GM12878 (cell line): ENCODE measurements at regions not wholly inside any gene's neighbourhood (a gene's known extent, or its start where the extent isn't known, plus 50 kb on each side); places are given as distances from the start of the nearest gene placed in this dataset.

Source experiments
- ATAC-seq: fragments of 200-7000 bp; cut with Tn5 transposase; 3 replicates; pipeline ENCODE4 v1.9.1; 2020; ENCODE audit warnings: mild to moderate bottlenecking, moderate library complexity
- BruUV-seq: library from RNA; stranded (reverse); fragments of 400-500 nt; replicated peaks from 2 replicates; lab custom pipeline; 2021; lab: Mats Ljungman, UMichigan
- CTCF ChIA-PET: fragments of 300-600 bp; sonication (Branson Sonifier 250); formaldehyde crosslinking; extraction: SDS; loops from one replicate; lab custom pipeline; 2021; ENCODE audit warnings: inconsistent platforms; lab: Yijun Ruan, JAX
- POLR2A ChIA-PET: fragments of 350-600 bp; formaldehyde crosslinking; extraction: SDS; loops from one replicate; lab custom pipeline; 2021; ENCODE audit warnings: inconsistent platforms; lab: Charles Lee
- RAD21 ChIA-PET: fragments of 300-600 bp; sonication (Branson Sonifier 250); formaldehyde crosslinking; loops from one replicate; lab custom pipeline; 2023; ENCODE audit warnings: antibody characterized with exemption; ENCODE audit not compliant: unreplicated experiment; lab: Charles Lee
- SMC1A ChIA-PET: fragments of 300-600 bp; sonication (Branson Sonifier 250); formaldehyde crosslinking; loops from one replicate; lab custom pipeline; 2023; ENCODE audit not compliant: unreplicated experiment, uncharacterized antibody; lab: Charles Lee
- DNase-seq: peaks from one replicate; pipeline ENCODE4 v3.0.0-alpha.2; 2011; ENCODE audit warnings: low read depth, low spot score
- FAIRE-seq: peaks from 3 replicates; lab custom pipeline; 2011; peaks lifted over from hg19 to GRCh38; lab: Jason Lieb, UNC
- H2AFZ ChIP-seq: 2 replicates; pipeline ENCODE4 v1.6.0; 2011; ENCODE audit warnings: low read depth, low read length, control low read depth; ENCODE audit not compliant: control insufficient read depth
- H3K27ac ChIP-seq: 2 replicates; pipeline ENCODE4 v1.5.1; 2011; ENCODE audit warnings: control low read depth; ENCODE audit not compliant: control insufficient read depth, insufficient read depth
- H3K27me3 ChIP-seq, 2 experiments: replicated peaks in 1 of 2; 2 replicates each; pipeline versions ENCODE4 v1.6.0 to v1.6.1; 2011; ENCODE audit warnings: low read length in 1 of 2; ENCODE audit not compliant: control insufficient read depth in 2 of 2, insufficient read depth in 2 of 2
- H3K36me3 ChIP-seq, 2 experiments: 2 replicates each; pipeline ENCODE4 v1.5.1; 2011; ENCODE audit warnings: low read length in 1 of 2; ENCODE audit not compliant: control insufficient read depth in 2 of 2, insufficient read depth in 2 of 2
- H3K4me1 ChIP-seq: 2 replicates; pipeline ENCODE4 v1.6.1; 2011; ENCODE audit warnings: mild to moderate bottlenecking, low read length, moderate library complexity, mixed read lengths; ENCODE audit not compliant: control insufficient read depth, insufficient read depth
- H3K4me2 ChIP-seq: 2 replicates; pipeline ENCODE4 v1.6.0; 2011; ENCODE audit warnings: control low read depth; ENCODE audit not compliant: control insufficient read depth, insufficient read depth
- H3K4me3 ChIP-seq: fragments of 200-600 bp; sonication (generic); 2 replicates; pipeline ENCODE4 v1.5.1; 2016
- H3K79me2 ChIP-seq: 2 replicates; pipeline ENCODE4 v1.6.0; 2011; ENCODE audit warnings: low read length; ENCODE audit not compliant: control insufficient read depth, insufficient read depth
- H3K9ac ChIP-seq: 2 replicates; pipeline ENCODE4 v1.8.0; 2011; ENCODE audit warnings: low read length, control low read depth, mixed read lengths; ENCODE audit not compliant: control insufficient read depth, insufficient read depth
- H3K9me3 ChIP-seq: replicated peaks from 3 replicates; pipeline ENCODE4 v1.5.1; 2011; ENCODE audit warnings: mild to moderate bottlenecking, low read length; ENCODE audit not compliant: control insufficient read depth, insufficient read depth
- H4K20me1 ChIP-seq: 2 replicates; pipeline ENCODE4 v1.6.0; 2011; ENCODE audit not compliant: control insufficient read depth, insufficient read depth
- CBFB ChIP-seq: IDR thresholded peaks from 2 replicates; pipeline ENCODE4 v1.6.1; 2016; ENCODE audit warnings: antibody characterized with exemption, low read depth
- IRF4 ChIP-seq: IDR thresholded peaks from 2 replicates; pipeline ENCODE4 v1.6.1; 2011; ENCODE audit warnings: low read depth, low read length
- MEF2B ChIP-seq: fragments of 450-650 bp; IDR thresholded peaks from 2 replicates; pipeline ENCODE4 v1.6.1; 2018; ENCODE audit warnings: mild to moderate bottlenecking, moderate library complexity; ENCODE audit not compliant: partially characterized antibody, poor library complexity, severe bottlenecking
- NR2C1 ChIP-seq: fragments of 450-650 bp; IDR thresholded peaks from 2 replicates; pipeline ENCODE4 v1.6.1; 2017; ENCODE audit warnings: antibody characterized with exemption, mild to moderate bottlenecking, moderate library complexity
- RB1 ChIP-seq: fragments of 450-650 bp; formaldehyde crosslinking; IDR thresholded peaks from 2 replicates; pipeline ENCODE4 v1.6.1; 2017; ENCODE audit warnings: mild to moderate bottlenecking, borderline replicate concordance
- RBBP5 ChIP-seq: fragments of 200-600 bp; sonication (generic); conservative IDR thresholded peaks from 2 replicates; pipeline ENCODE4 v1.6.1; 2016
- RCOR1 ChIP-seq: conservative IDR thresholded peaks from 2 replicates; pipeline ENCODE4 v1.6.1; 2012; ENCODE audit warnings: low read depth, low read length, improper control_type of control experiment
- REST ChIP-seq: IDR thresholded peaks from 2 replicates; pipeline ENCODE4 v1.6.1; 2012; ENCODE audit warnings: mild to moderate bottlenecking, low read depth, low read length
- SMAD5 ChIP-seq: IDR thresholded peaks from 2 replicates; pipeline ENCODE4 v1.6.1; 2016; ENCODE audit warnings: antibody characterized with exemption, low read depth
- SP1 ChIP-seq: IDR thresholded peaks from one replicate; pipeline ENCODE4 v1.6.1; 2011; ENCODE audit warnings: low read depth, low read length
- SREBF1 ChIP-seq: IDR thresholded peaks from 2 replicates; pipeline ENCODE4 v1.6.1; 2012; ENCODE audit warnings: mild to moderate bottlenecking, low read length
- WGBS: methylation state at CpG from one replicate; pipeline ENCODE4 v1.1.6; 2016; ENCODE audit warnings: low lambda C conversion rate; ENCODE audit not compliant: insufficient replicate concordance, insufficient coverage; ENCODE audit errors: missing lambda C conversion rate; 5-methylcytosine and 5-hydroxymethylcytosine counted together
- in situ Hi-C: fragments of 300-500 bp; cut with MboI; formaldehyde crosslinking; loops from 9 replicates; pipeline ENCODE4 v1.14.3; 2018; ENCODE audit warnings: mixed read lengths
- intact Hi-C: fragments of 100-400 bp; cut with micrococcal nuclease; formaldehyde crosslinking; loops from one replicate; pipeline ENCODE4 v1.14.2; 2022; ENCODE audit not compliant: unreplicated experiment
- TF ChIP-seq, protein P1 (sequence below): IDR thresholded peaks from 2 replicates; pipeline ENCODE4 v1.6.1; 2011; ENCODE audit warnings: borderline replicate concordance, low read depth, mild to moderate bottlenecking, moderate library complexity, mixed read lengths, low read length; ENCODE audit not compliant: insufficient read depth; ENCODE audit errors: extremely low read length
- TF ChIP-seq, protein P2 (sequence below): IDR thresholded peaks from 2 replicates; pipeline ENCODE4 v1.6.1; 2011; ENCODE audit warnings: low read depth, low read length, improper control_type of control experiment, borderline replicate concordance

- no peak for TF ChIP-seq MEF2B
- TF ChIP-seq RB1, result no peak
These were observed 98.6 kb downstream of the SIPA1L2 start (continued) for GRCh38 chr1:232531291-232531690.

DNA sequence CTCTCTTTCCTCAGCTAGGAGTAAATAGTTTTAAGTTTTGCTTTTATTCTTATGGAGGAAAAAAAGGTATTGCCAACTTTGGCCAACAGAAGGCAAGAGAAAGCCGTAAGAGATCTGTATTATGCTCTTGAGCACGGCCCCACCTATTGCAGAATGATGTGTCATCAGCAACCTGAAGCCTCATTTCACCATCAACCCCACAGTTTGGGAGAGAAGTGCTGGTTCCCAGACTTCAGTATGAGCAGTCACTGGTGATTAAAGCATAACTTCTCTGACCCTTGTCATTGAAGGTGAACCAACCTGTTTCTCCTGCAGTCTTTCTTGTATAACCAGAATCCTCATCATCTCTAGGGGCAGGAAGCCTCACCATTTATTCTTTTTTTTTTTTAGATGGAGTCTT lies 100.2 kb downstream of the SIPA1L2 start:
- POLR2A ChIA-PET, result no interaction called here
- RAD21 ChIA-PET, result no interaction called here
- CTCF ChIA-PET, result no interaction called here

More for the DNA sequence above, 100.2 kb downstream of the SIPA1L2 start:
- TF ChIP-seq NR2C1 (no peak), IRF4 (no peak), SP1 (no peak), RCOR1 (no peak), RBBP5 (no peak), REST (no peak), SREBF1 (no peak), SMAD5 (no peak), CBFB (no peak)
- TF ChIP-seq, protein P1, sequence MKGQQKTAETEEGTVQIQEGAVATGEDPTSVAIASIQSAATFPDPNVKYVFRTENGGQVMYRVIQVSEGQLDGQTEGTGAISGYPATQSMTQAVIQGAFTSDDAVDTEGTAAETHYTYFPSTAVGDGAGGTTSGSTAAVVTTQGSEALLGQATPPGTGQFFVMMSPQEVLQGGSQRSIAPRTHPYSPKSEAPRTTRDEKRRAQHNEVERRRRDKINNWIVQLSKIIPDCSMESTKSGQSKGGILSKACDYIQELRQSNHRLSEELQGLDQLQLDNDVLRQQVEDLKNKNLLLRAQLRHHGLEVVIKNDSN, result no peak
- TF ChIP-seq, protein P2, sequence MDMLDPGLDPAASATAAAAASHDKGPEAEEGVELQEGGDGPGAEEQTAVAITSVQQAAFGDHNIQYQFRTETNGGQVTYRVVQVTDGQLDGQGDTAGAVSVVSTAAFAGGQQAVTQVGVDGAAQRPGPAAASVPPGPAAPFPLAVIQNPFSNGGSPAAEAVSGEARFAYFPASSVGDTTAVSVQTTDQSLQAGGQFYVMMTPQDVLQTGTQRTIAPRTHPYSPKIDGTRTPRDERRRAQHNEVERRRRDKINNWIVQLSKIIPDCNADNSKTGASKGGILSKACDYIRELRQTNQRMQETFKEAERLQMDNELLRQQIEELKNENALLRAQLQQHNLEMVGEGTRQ, result no peak
- 0% methylated on average over 2 of the region's 2 CpGs for WGBS
- Histone ChIP-seq H3K36me3 (no peaks in the 10 kb centered on the region), H3K9me3 (no peaks in the 10 kb centered on the region), H3K4me2 (no peak overlapping the region), H3K4me1 (no peaks in the 10 kb centered on the region), H3K4me3 (no peak overlapping the region), H3K27ac (no peak overlapping the region), H3K27me3 (no peaks in the 10 kb centered on the region; a peak in 2 of 4 replicates), H3K9ac (no peak overlapping the region), H2AFZ (no peak overlapping the region), H3K79me2 (no peaks in the 10 kb centered on the region), H4K20me1 (no peaks in the 10 kb centered on the region)
- no peak for ATAC-seq
- FAIRE-seq, result no peak
- no TSS peak for BruUV-seq
- in situ Hi-C loops (no loop called here), intact Hi-C loops (no loop called here)
- SMC1A ChIA-PET, result no interaction called here
- no peak for DNase-seq
